ENCODE measurements at regions not wholly inside any gene's neighbourhood (a gene's known extent, or its start where the extent isn't known, plus 50 kb on each side); places are given as distances from the start of the nearest gene placed in this dataset.
A peak's percentile ranks its signal among the peaks of the same experiment; 100 is the strongest.

DNA sequence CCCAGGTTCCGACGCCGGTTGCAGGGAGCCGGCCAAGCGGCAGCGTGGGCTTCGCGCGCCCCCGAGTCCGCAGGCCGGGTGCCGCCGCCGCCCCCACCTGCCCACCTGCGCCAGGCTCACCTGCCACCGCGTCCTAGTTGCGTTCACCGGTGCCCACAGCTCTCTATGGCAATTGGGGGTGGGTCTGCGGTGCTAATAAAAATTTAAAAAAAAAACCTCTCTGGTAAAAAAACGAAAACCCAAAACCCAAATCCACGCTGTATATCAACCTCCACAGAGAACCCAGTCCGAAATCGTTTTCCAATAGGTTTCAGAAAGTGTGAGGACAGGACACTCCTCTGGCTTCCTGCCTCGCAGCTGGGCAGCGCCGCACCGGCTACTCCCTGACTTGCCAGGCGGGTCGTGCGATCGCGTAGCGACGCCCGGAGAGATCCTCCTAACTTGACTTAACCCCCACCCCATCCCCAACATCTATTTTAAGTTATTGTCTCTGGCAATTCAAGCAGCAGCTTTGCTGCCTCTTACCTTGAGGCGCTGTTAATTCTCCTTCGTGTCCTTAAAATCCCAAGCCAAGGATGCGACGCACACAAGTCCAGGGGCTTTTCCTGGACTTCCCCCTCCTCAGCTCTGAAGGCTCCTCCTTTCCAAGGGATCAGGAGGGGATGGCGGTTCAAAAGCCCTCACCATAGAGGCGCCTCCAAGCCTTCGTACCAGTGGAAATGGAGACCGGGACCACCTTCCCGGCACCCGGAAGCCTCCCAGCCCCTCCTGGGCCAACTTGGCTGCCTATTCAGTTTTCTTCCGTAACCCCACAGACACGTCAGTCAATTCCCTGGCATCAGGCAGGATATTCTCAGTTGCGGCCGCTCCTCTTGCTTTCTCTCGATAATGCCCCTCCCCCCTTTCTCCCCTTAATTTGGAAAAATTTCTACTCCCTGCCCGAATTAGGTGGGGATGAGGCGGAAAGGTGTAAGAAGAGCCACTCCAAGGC lies 1639.4 kb upstream of the C9orf72 start (continued):
- TF ChIP-seq E2F6 (IDR thresholded peaks at IDR 0.05) (no peak; the same call in 1 of the 2 replicates), PHF8 (conservative IDR thresholded peaks at IDR 0.05; ENCODE audit: low read depth, low read length) (no peak), CREB1 (IDR thresholded peaks at IDR 0.05) (no peak), NANOG (IDR thresholded peaks at IDR 0.05; ENCODE audit: insufficient read depth, low read depth, low read length, poor library complexity, severe bottlenecking) (peak; percentile 11), SP2 (IDR thresholded peaks at IDR 0.05; ENCODE audit: low read length) (no peak), TEAD4 (IDR thresholded peaks at IDR 0.05; ENCODE audit: low read depth, low read length) (no peak), SIX5 (IDR thresholded peaks at IDR 0.05; ENCODE audit: low read depth, low read length) (no peak), RNF2 (IDR thresholded peaks at IDR 0.05; ENCODE audit: borderline replicate concordance, low read depth, low read length, missing control alignments, poor library complexity, severe bottlenecking) (no peak), JUN (IDR thresholded peaks at IDR 0.05; ENCODE audit: low read depth, low read length) (no peak), ZNF274 (IDR thresholded peaks at IDR 0.05; ENCODE audit: borderline replicate concordance, extremely low read depth, low read length) (no peak), SIRT6 (IDR thresholded peaks at IDR 0.05; ENCODE audit: low read length) (no peak), RXRA (IDR thresholded peaks at IDR 0.05; ENCODE audit: insufficient read depth, low read depth, low read length) (no peak), JUND (IDR thresholded peaks at IDR 0.05; ENCODE audit: low read length) (no peak), HDAC2 (IDR thresholded peaks at IDR 0.05; ENCODE audit: borderline replicate concordance in 1 of 2, low read depth in 2 of 2, low read length in 2 of 2) (0 out of 4 replicates have a peak, but pooled peaks of 1 of the 2 experiments have one; percentile 15), POLR2AphosphoS5 (IDR thresholded peaks at IDR 0.05; ENCODE audit: low read depth, low read length) (no peak), CEBPB (IDR thresholded peaks at IDR 0.05; ENCODE audit: low read depth, low read length) (no peak)
- TF ChIP-seq, protein P1, sequence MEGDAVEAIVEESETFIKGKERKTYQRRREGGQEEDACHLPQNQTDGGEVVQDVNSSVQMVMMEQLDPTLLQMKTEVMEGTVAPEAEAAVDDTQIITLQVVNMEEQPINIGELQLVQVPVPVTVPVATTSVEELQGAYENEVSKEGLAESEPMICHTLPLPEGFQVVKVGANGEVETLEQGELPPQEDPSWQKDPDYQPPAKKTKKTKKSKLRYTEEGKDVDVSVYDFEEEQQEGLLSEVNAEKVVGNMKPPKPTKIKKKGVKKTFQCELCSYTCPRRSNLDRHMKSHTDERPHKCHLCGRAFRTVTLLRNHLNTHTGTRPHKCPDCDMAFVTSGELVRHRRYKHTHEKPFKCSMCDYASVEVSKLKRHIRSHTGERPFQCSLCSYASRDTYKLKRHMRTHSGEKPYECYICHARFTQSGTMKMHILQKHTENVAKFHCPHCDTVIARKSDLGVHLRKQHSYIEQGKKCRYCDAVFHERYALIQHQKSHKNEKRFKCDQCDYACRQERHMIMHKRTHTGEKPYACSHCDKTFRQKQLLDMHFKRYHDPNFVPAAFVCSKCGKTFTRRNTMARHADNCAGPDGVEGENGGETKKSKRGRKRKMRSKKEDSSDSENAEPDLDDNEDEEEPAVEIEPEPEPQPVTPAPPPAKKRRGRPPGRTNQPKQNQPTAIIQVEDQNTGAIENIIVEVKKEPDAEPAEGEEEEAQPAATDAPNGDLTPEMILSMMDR (IDR thresholded peaks at IDR 0.05; ENCODE audit: control extremely low read depth in 1 of 3, insufficient read depth in 1 of 3, low read depth in 1 of 3, low read length in 3 of 3), result no peak
